HCT116 (cell line): ENCODE measurements at regions not wholly inside any gene's neighbourhood (a gene's known extent, or its start where the extent isn't known, plus 50 kb on each side); places are given as distances from the start of the nearest gene placed in this dataset.

Experiments used
- ATAC-seq: fragments of 200-7000 bp; cut with Tn5 transposase; 2 replicates; pipeline ENCODE4 v1.9.1; 2020; ENCODE audit warnings: mild to moderate bottlenecking, moderate library complexity
- BruUV-seq: library from RNA; stranded (reverse); fragments of 400-500 nt; replicated peaks from 2 replicates; lab custom pipeline; 2021; lab: Mats Ljungman, UMichigan
- CTCF ChIA-PET: fragments of 300-600 bp; sonication (Branson Sonifier 250); formaldehyde crosslinking; loops from one replicate; lab custom pipeline; 2021; ENCODE audit warnings: antibody characterized with exemption; lab: Charles Lee
- POLR2A ChIA-PET: fragments of 300-600, 350-600 bp; sonication (Branson Sonifier 250); formaldehyde crosslinking; loops from one replicate; lab custom pipeline; 2021; ENCODE audit warnings: antibody characterized with exemption; lab: Charles Lee
- RAD21 ChIA-PET, 2 experiments: fragments of 300-600 bp; sonication (Branson Sonifier 250); formaldehyde crosslinking; loops; one replicate each; lab custom pipeline; 2023; ENCODE audit warnings: low total read pairs in 2 of 2; ENCODE audit not compliant: uncharacterized antibody in 2 of 2, unreplicated experiment in 2 of 2, low non-redundant PET in 1 of 2; lab: Charles Lee
- DNase-seq: peaks from one replicate; pipeline ENCODE4 v3.0.0-alpha.2; 2010; ENCODE audit warnings: low read depth, low spot score
- H2AFZ ChIP-seq: fragments of 200-600 bp; shearing (Covaris generic), sonication (generic); 2 replicates; pipeline ENCODE4 v1.6.1; 2017; ENCODE audit warnings: low read depth, mixed run types, mixed read lengths, antibody characterized with exemption, low read length; ENCODE audit not compliant: poor library complexity, severe bottlenecking
- H3K27ac ChIP-seq: 2 replicates; pipeline ENCODE4 v1.5.1; 2012; ENCODE audit warnings: low read depth, low read length
- H3K27me3 ChIP-seq: fragments of 200-600 bp; sonication (generic); 2 replicates; pipeline ENCODE4 v1.6.1; 2016; ENCODE audit warnings: mixed run types, low read length, mixed read lengths; ENCODE audit not compliant: insufficient read depth
- H3K36me3 ChIP-seq, 2 experiments: fragments of 200-500 bp in 1 of 2; fragments of 200-600 bp in 1 of 2; sonication (Bioruptor generic) in 1 of 2; sonication (generic) in 1 of 2; 2 replicates each; pipeline versions ENCODE4 v1.5.1 to v1.6.1; 2014 to 2016; ENCODE audit warnings: low read length in 2 of 2, inconsistent platforms in 1 of 2, mixed read lengths in 1 of 2, mixed run types in 1 of 2; ENCODE audit not compliant: insufficient read depth in 2 of 2, control insufficient read depth in 1 of 2
- H3K4me1 ChIP-seq, 2 experiments: fragments of 200-600 bp in 1 of 2; sonication (generic) in 1 of 2; 2 replicates each; pipeline versions ENCODE4 v1.5.1 to v1.6.1; 2012 to 2017; ENCODE audit warnings: low read length in 2 of 2, inconsistent platforms in 1 of 2, mild to moderate bottlenecking in 1 of 2, mixed read lengths in 1 of 2, mixed run types in 1 of 2, moderate library complexity in 1 of 2; ENCODE audit not compliant: insufficient read depth in 2 of 2, control insufficient read depth in 1 of 2
- H3K4me2 ChIP-seq: fragments of 200-600 bp; sonication (generic); 2 replicates; pipeline ENCODE4 v1.6.1; 2017; ENCODE audit warnings: mixed run types, low read length, mixed read lengths
- H3K4me3 ChIP-seq, 2 experiments: fragments of 200-600 bp in 1 of 2; sonication (generic) in 1 of 2; replicated peaks in 1 of 2; 2 replicates each; pipeline ENCODE4 v1.5.1; 2011 to 2016; ENCODE audit warnings: low read length in 2 of 2, control low read depth in 1 of 2, low read depth in 1 of 2, mild to moderate bottlenecking in 1 of 2, mixed read lengths in 1 of 2, mixed run types in 1 of 2
- H3K79me2 ChIP-seq: fragments of 200-600 bp; sonication (generic); 2 replicates; pipeline ENCODE4 v1.6.1; 2017; ENCODE audit warnings: mild to moderate bottlenecking, mixed run types, low read length, moderate library complexity, mixed read lengths; ENCODE audit not compliant: insufficient read depth
- H3K9ac ChIP-seq: fragments of 200-600 bp; sonication (generic); 2 replicates; pipeline ENCODE4 v1.6.1; 2016; ENCODE audit warnings: low read length, mixed read lengths
- H3K9me2 ChIP-seq: fragments of 200-600 bp; sonication (generic), shearing (Covaris generic); 2 replicates; pipeline ENCODE4 v1.6.1; 2017; ENCODE audit warnings: mixed run types, mild to moderate bottlenecking, moderate library complexity; ENCODE audit not compliant: insufficient read depth
- H3K9me3 ChIP-seq, 2 experiments: fragments of 200-500 bp in 1 of 2; fragments of 200-600 bp in 1 of 2; sonication (Bioruptor generic) in 1 of 2; sonication (generic) in 1 of 2; 2 replicates each; pipeline ENCODE4 v1.6.1; 2014 to 2017; ENCODE audit warnings: low read length in 2 of 2, mixed read lengths in 2 of 2, inconsistent platforms in 1 of 2, low read depth in 1 of 2, mild to moderate bottlenecking in 1 of 2, mixed run types in 1 of 2, moderate library complexity in 1 of 2; ENCODE audit not compliant: control insufficient read depth in 1 of 2, insufficient read depth in 1 of 2
- H4K20me1 ChIP-seq: fragments of 200-600 bp; sonication (generic), shearing (Covaris generic); 2 replicates; pipeline ENCODE4 v1.6.1; 2017; ENCODE audit warnings: mixed run types, mild to moderate bottlenecking, moderate library complexity; ENCODE audit not compliant: insufficient read depth
- CEBPB ChIP-seq: IDR thresholded peaks from 2 replicates; pipeline ENCODE4 v1.6.1; 2012; ENCODE audit warnings: low read depth
- EGR1 ChIP-seq: IDR thresholded peaks from 2 replicates; pipeline ENCODE4 v1.6.1; 2012; ENCODE audit warnings: low read depth
- ELF1 ChIP-seq: IDR thresholded peaks from 2 replicates; pipeline ENCODE4 v1.6.1; 2012; ENCODE audit warnings: low read depth, borderline replicate concordance
- EZH2 ChIP-seq: fragments of 200-600 bp; sonication (generic); IDR thresholded peaks from 2 replicates; pipeline ENCODE4 v1.6.1; 2017; ENCODE audit warnings: antibody characterized with exemption, mixed run types
- EZH2phosphoT487 ChIP-seq: fragments of 200-600 bp; IDR thresholded peaks from 2 replicates; pipeline ENCODE4 v1.6.1; 2018; ENCODE audit warnings: antibody characterized with exemption, borderline replicate concordance
- JUND ChIP-seq: IDR thresholded peaks from 2 replicates; pipeline ENCODE4 v1.6.1; 2012
- MAX ChIP-seq: IDR thresholded peaks from 2 replicates; pipeline ENCODE4 v1.6.1; 2012
- POLR2A ChIP-seq: IDR thresholded peaks from 2 replicates; pipeline ENCODE4 v1.7.0; 2011; ENCODE audit warnings: borderline replicate concordance; ENCODE audit not compliant: insufficient read depth, insufficient read length; ENCODE audit errors: extremely low read depth
- POLR2AphosphoS5 ChIP-seq: IDR thresholded peaks from 2 replicates; pipeline ENCODE4 v1.6.1; 2011; ENCODE audit warnings: mild to moderate bottlenecking, low read depth, low read length, moderate library complexity
- SP1 ChIP-seq: IDR thresholded peaks from 2 replicates; pipeline ENCODE4 v1.6.1; 2012; ENCODE audit warnings: low read depth
- SRF ChIP-seq: IDR thresholded peaks from 2 replicates; pipeline ENCODE4 v1.6.1; 2012; ENCODE audit warnings: low read depth
- TCF7L2 ChIP-seq: IDR thresholded peaks from 2 replicates; pipeline ENCODE4 v1.7.0; 2011; ENCODE audit warnings: borderline replicate concordance, inconsistent platforms; ENCODE audit not compliant: insufficient read depth, insufficient read length; ENCODE audit errors: extremely low read depth
- YY1 ChIP-seq: IDR thresholded peaks from 2 replicates; pipeline ENCODE4 v1.6.1; 2011; ENCODE audit warnings: low read length, low read depth, moderate library complexity, mild to moderate bottlenecking; ENCODE audit not compliant: insufficient replicate concordance; ENCODE audit errors: extremely low read depth
- intact Hi-C: fragments of 100-400 bp; cut with micrococcal nuclease; formaldehyde crosslinking; loops from 2 replicates; pipeline ENCODE4 v1.10.0; 2022
- TF ChIP-seq, protein P1 (sequence below), 3 experiments: fragments of 200-600 bp in 1 of 3; sonication (generic) in 1 of 3; IDR thresholded peaks in 2 of 3; conservative IDR thresholded peaks in 1 of 3; 2 replicates each; pipeline ENCODE4 v1.5.1; 2012 to 2017; ENCODE audit warnings: low read depth in 2 of 3, low read length in 2 of 3, antibody characterized with exemption in 1 of 3, borderline replicate concordance in 1 of 3, control low read depth in 1 of 3, mild to moderate bottlenecking in 1 of 3, mixed read lengths in 1 of 3, mixed run types in 1 of 3, moderate library complexity in 1 of 3; ENCODE audit not compliant: insufficient read depth in 1 of 3
- TF ChIP-seq, protein P2 (sequence below): IDR thresholded peaks from 2 replicates; pipeline ENCODE4 v1.6.1; 2011; ENCODE audit warnings: mild to moderate bottlenecking, low read length, moderate library complexity; ENCODE audit not compliant: insufficient replicate concordance; ENCODE audit errors: extremely low read depth

GRCh38 chr18:28523758-28524475 lies 347.0 kb upstream of the CDH2 start:
- no TSS peak for BruUV-seq
- Histone ChIP-seq H2AFZ (no peak overlapping the region), H3K27me3 (no peaks in the 10 kb centered on the region), H3K4me1 (no peaks in the 10 kb centered on the region), H3K9me3 (no peaks in the 10 kb centered on the region), H3K27ac (no peak overlapping the region), H3K9me2 (no peaks in the 10 kb centered on the region), H3K4me3 (no peak overlapping the region), H3K36me3 (no peaks in the 10 kb centered on the region), H4K20me1 (no peaks in the 10 kb centered on the region), H3K4me2 (no peak overlapping the region), H3K9ac (no peak overlapping the region), H3K79me2 (no peaks in the 10 kb centered on the region)
- no peak for DNase-seq
- CTCF ChIA-PET = no interaction called here
- no peak for TF ChIP-seq EGR1
- TF ChIP-seq JUND = no peak
- no peak for TF ChIP-seq EZH2phosphoT487
- TF ChIP-seq YY1 = no peak
- TF ChIP-seq, protein P1, sequence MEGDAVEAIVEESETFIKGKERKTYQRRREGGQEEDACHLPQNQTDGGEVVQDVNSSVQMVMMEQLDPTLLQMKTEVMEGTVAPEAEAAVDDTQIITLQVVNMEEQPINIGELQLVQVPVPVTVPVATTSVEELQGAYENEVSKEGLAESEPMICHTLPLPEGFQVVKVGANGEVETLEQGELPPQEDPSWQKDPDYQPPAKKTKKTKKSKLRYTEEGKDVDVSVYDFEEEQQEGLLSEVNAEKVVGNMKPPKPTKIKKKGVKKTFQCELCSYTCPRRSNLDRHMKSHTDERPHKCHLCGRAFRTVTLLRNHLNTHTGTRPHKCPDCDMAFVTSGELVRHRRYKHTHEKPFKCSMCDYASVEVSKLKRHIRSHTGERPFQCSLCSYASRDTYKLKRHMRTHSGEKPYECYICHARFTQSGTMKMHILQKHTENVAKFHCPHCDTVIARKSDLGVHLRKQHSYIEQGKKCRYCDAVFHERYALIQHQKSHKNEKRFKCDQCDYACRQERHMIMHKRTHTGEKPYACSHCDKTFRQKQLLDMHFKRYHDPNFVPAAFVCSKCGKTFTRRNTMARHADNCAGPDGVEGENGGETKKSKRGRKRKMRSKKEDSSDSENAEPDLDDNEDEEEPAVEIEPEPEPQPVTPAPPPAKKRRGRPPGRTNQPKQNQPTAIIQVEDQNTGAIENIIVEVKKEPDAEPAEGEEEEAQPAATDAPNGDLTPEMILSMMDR (IDR thresholded peaks at IDR 0.05 in 2 of 3, conservative IDR thresholded peaks at IDR 0.05 in 1 of 3; ENCODE audit: borderline replicate concordance in 1 of 3, insufficient read depth in 1 of 3, low read depth in 2 of 3, low read length in 2 of 3) = no peak
- no peak for TF ChIP-seq MAX
- TF ChIP-seq EZH2 = no peak
- TF ChIP-seq SP1 = no peak
- TF ChIP-seq TCF7L2 = no peak
- no peak for TF ChIP-seq CEBPB
- TF ChIP-seq ELF1 = no peak
- TF ChIP-seq, protein P2, sequence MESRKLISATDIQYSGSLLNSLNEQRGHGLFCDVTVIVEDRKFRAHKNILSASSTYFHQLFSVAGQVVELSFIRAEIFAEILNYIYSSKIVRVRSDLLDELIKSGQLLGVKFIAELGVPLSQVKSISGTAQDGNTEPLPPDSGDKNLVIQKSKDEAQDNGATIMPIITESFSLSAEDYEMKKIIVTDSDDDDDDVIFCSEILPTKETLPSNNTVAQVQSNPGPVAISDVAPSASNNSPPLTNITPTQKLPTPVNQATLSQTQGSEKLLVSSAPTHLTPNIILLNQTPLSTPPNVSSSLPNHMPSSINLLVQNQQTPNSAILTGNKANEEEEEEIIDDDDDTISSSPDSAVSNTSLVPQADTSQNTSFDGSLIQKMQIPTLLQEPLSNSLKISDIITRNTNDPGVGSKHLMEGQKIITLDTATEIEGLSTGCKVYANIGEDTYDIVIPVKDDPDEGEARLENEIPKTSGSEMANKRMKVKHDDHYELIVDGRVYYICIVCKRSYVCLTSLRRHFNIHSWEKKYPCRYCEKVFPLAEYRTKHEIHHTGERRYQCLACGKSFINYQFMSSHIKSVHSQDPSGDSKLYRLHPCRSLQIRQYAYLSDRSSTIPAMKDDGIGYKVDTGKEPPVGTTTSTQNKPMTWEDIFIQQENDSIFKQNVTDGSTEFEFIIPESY = no peak
- no peak for TF ChIP-seq POLR2AphosphoS5
- no peak for TF ChIP-seq SRF
- TF ChIP-seq POLR2A = no peak
- POLR2A ChIA-PET = no interaction called here
- no peak for ATAC-seq
- intact Hi-C loops = no loop called here
- RAD21 ChIA-PET = no interaction called here
